HepG2 (cell line): ENCODE measurements at regions not wholly inside any gene's neighbourhood (a gene's known extent, or its start where the extent isn't known, plus 50 kb on each side); places are given as distances from the start of the nearest gene placed in this dataset.

Experiments used
- ATF2 ChIP-seq: sonication (generic); formaldehyde crosslinking; IDR thresholded peaks from 2 replicates; pipeline ENCODE4 v1.4.0; 2020; ENCODE audit warnings: missing genetic modification reagents
- CHD2 ChIP-seq: IDR thresholded peaks from 2 replicates; pipeline ENCODE4 v1.6.1; 2011; ENCODE audit warnings: low read depth, low read length, improper control_type of control experiment
- HNF1A ChIP-seq, 2 experiments: sonication (generic) in 1 of 2; formaldehyde crosslinking in 1 of 2; IDR thresholded peaks; 2 replicates each; pipeline versions ENCODE4 v1.4.0 to v1.6.1; 2016 to 2020; ENCODE audit warnings: borderline replicate concordance in 1 of 2, low read depth in 1 of 2, mild to moderate bottlenecking in 1 of 2, missing genetic modification reagents in 1 of 2
- IRX3 ChIP-seq: sonication (generic); formaldehyde crosslinking; IDR thresholded peaks from 2 replicates; pipeline ENCODE4 v1.8.1; 2023; ENCODE audit warnings: mild to moderate bottlenecking, low read depth, missing genetic modification reagents, borderline replicate concordance
- KLF12 ChIP-seq: sonication (generic); formaldehyde crosslinking; IDR thresholded peaks from 2 replicates; pipeline ENCODE4 v1.4.0; 2020; ENCODE audit warnings: missing genetic modification reagents, borderline replicate concordance
- MAZ ChIP-seq, 2 experiments: sonication (generic) in 1 of 2; formaldehyde crosslinking in 1 of 2; IDR thresholded peaks; 2 replicates each; pipeline versions ENCODE4 v1.5.0 to v1.6.1; 2012 to 2020; ENCODE audit warnings: low read depth in 2 of 2, mild to moderate bottlenecking in 2 of 2, borderline replicate concordance in 1 of 2, improper control_type of control experiment in 1 of 2, low read length in 1 of 2, missing genetic modification reagents in 1 of 2, moderate library complexity in 1 of 2
- MTF1 ChIP-seq: sonication (generic); formaldehyde crosslinking; IDR thresholded peaks from 2 replicates; pipeline ENCODE4 v1.5.0; 2020; ENCODE audit warnings: missing genetic modification reagents
- NFYC ChIP-seq: IDR thresholded peaks from 2 replicates; pipeline ENCODE4 v1.6.1; 2016; ENCODE audit warnings: missing genetic modification reagents, missing compliant biosample characterization
- RNF219 ChIP-seq: sonication (generic); formaldehyde crosslinking; IDR thresholded peaks from 2 replicates; pipeline ENCODE4 v1.5.0; 2020; ENCODE audit warnings: mild to moderate bottlenecking, missing genetic modification reagents
- SIX4 ChIP-seq: sonication (generic); formaldehyde crosslinking; IDR thresholded peaks from 2 replicates; pipeline ENCODE4 v1.4.0; 2020; ENCODE audit warnings: missing genetic modification reagents
- ZBTB37 ChIP-seq: sonication (generic); formaldehyde crosslinking; IDR thresholded peaks from 2 replicates; pipeline ENCODE4 v1.4.0; 2020; ENCODE audit warnings: mild to moderate bottlenecking, missing genetic modification reagents
- ZC3H4 ChIP-seq: sonication (generic); formaldehyde crosslinking; IDR thresholded peaks from 2 replicates; pipeline ENCODE4 v1.4.0; 2020; ENCODE audit warnings: missing genetic modification reagents, borderline replicate concordance
- ZMYM3 ChIP-seq: sonication (generic); formaldehyde crosslinking; IDR thresholded peaks from 2 replicates; pipeline ENCODE4 v1.5.1; 2020; ENCODE audit warnings: mild to moderate bottlenecking, missing genetic modification reagents
- ZNF3 ChIP-seq: IDR thresholded peaks from 2 replicates; pipeline ENCODE4 v1.7.0; 2017; ENCODE audit warnings: inconsistent platforms
- ZNF367 ChIP-seq: sonication (generic); formaldehyde crosslinking; IDR thresholded peaks from 2 replicates; pipeline ENCODE4 v1.4.0; 2020; ENCODE audit warnings: missing genetic modification reagents, borderline replicate concordance
- ZNF615 ChIP-seq: sonication (generic); formaldehyde crosslinking; IDR thresholded peaks from 2 replicates; pipeline ENCODE4 v1.5.0; 2020; ENCODE audit warnings: mild to moderate bottlenecking, missing genetic modification reagents, borderline replicate concordance
- ZNF790 ChIP-seq: sonication (generic); formaldehyde crosslinking; IDR thresholded peaks from 2 replicates; pipeline ENCODE4 v1.8.0; 2022; ENCODE audit warnings: missing genetic modification reagents, mild to moderate bottlenecking, borderline replicate concordance
- ZSCAN25 ChIP-seq: sonication (generic); formaldehyde crosslinking; IDR thresholded peaks from 2 replicates; pipeline ENCODE4 v1.8.0; 2022; ENCODE audit warnings: mild to moderate bottlenecking, missing genetic modification reagents

GRCh38 chr6:26157251-26158075 is 70.2 kb downstream of the HFE start (continued):
- TF ChIP-seq RNF219 (CRISPR knock-in tag) (peak; percentile 80; the same call in 1 of the 2 replicates), ATF2 (CRISPR knock-in tag) (peak; percentile 6), ZNF615 (CRISPR knock-in tag) (peak; percentile 82; the same call in 1 of the 2 replicates), ZC3H4 (CRISPR knock-in tag) (peak; percentile 99), HNF1A (IDR thresholded peaks at IDR 0.05; ENCODE audit: low read depth) (peak; percentile 8; the same call in 1 of the 2 replicates), HNF1A (CRISPR knock-in tag; IDR thresholded peaks at IDR 0.05; ENCODE audit: borderline replicate concordance) (0 out of 2 replicates have a peak, but pooled peaks have one; percentile 42), SIX4 (CRISPR knock-in tag) (0 out of 2 replicates have a peak, but pooled peaks have one; percentile 12), ZBTB37 (CRISPR knock-in tag) (peak; percentile 23), MAZ (IDR thresholded peaks at IDR 0.05; ENCODE audit: borderline replicate concordance, low read depth, low read length) (0 out of 2 replicates have a peak, but pooled peaks have one; percentile 44), MAZ (CRISPR knock-in tag; IDR thresholded peaks at IDR 0.05; ENCODE audit: low read depth) (no peak; the same call in 1 of the 2 replicates), IRX3 (CRISPR knock-in tag) (peak; percentile 58; the same call in 1 of the 2 replicates), ZMYM3 (no peak), ZNF790 (0 out of 2 replicates have a peak, but pooled peaks have one; percentile 9), ZSCAN25 (CRISPR knock-in tag) (peak; percentile 18; the same call in 1 of the 2 replicates), MTF1 (CRISPR knock-in tag) (0 out of 2 replicates have a peak, but pooled peaks have one; percentile 39), ZNF3 (CRISPR knock-in tag) (0 out of 2 replicates have a peak, but pooled peaks have one; percentile 44), CHD2 (peak; percentile 14), ZNF367 (0 out of 2 replicates have a peak, but pooled peaks have one; percentile 10), KLF12 (CRISPR knock-in tag) (peak; percentile 68), NFYC (peak; percentile 96)
